CD1c-positive myeloid dendritic cell (primary cell): ENCODE measurements at regions not wholly inside any gene's neighbourhood (a gene's known extent, or its start where the extent isn't known, plus 50 kb on each side); places are given as distances from the start of the nearest gene placed in this dataset.

Experiments used
- DNase-seq: peaks from one replicate; pipeline ENCODE4 v3.0.0-alpha.2; 2016; ENCODE audit errors: extremely low spot score

GRCh38 chr12:115700896-115701465 is 576.5 kb downstream of the MED13L start:
- DNase-seq = no peak

DNA sequence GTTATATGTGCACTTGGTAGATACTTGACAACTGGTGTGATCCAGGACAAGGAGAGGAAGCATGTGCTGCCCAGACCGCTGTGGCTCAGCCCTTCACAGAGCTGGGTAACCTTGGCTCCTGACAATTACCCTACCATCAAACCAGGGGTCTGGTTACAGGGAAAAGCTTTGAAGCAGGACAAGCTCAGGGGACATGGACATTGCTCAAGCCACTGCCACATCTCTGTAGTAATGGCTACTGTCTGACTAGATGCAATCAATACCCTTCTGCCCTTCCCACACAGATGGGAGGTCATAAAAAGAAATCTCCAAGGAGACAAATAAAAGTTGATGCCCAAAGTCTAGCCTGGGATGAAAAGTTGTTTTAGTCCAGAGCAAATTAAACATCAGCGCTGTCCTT is 577.4 kb downstream of the MED13L start:
- no peak for DNase-seq

GRCh38 chr12:115698257-115698656 is 579.2 kb downstream of the MED13L start:
- no peak for DNase-seq

DNA sequence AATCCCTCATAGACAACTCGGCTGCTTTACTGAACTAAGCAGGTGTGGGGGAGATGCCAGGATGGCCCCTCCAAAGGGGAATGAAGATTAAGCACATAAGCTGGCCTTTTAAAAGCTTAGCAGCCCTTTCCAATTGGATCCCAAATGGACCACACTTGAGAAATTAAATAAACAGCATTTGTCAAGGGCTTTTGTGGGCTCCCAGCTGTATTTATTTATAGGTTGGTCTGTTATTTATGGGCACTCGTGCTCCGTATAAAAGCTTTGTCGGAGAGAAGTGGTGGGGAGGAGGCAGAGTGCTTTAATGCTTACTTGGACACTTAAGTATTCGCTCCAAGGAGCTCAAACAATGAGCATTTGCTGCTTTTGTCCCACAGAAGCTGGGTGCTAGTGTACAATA is 580.2 kb downstream of the MED13L start:
- no peak for DNase-seq

DNA sequence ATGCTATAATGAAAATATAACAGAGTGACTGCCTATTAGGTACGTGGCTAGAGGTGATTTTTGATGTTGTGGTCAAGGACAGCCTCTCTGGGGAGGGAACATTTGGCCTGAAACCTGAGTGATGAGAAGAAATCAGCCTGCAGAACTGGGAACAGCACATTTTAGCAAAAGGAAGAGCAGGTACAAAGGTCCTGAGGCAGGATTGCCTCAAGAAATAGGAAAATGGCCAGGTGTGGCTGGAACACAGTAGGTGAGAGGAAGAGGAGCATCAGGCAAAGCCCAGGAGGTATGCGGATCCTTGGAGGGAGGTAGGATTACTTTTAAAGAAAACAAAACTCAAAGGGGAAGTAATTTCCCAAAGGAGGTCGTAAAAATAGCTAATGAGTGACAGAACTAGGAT is 582.9 kb downstream of the MED13L start:
- DNase-seq = no peak

GRCh38 chr12:115693970-115694369 is 583.5 kb downstream of the MED13L start:
- no peak for DNase-seq

GRCh38 chr12:115691123-115691522 is 586.4 kb downstream of the MED13L start:
- no peak for DNase-seq

GRCh38 chr12:115687094-115687493 is 590.4 kb downstream of the MED13L start:
- no peak for DNase-seq

DNA sequence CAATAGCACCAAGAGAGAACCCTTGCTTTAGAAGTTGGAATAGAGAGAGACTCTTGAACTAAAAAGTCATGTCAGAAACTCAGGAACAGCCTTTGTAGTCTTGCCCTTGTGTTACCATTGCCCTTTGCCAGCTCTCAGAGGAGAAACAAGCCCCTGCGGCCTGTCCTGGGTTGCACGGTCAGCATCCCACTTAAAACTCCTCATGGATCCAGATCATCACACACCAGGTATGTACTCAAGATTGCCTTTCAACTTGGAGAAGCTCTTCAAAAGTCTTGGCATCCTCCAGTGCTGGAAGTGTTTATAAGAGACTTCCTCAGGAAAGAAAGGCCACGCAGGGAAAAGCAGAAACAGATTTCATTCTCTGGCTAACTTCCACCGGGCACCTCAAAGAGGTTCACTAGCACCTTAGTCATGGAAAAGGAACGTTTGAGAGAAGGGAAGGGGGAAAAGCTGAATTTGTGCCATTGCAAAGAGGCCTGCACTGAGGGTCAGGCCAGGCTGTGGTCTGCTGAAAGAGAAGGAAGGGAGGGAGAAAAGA is 594.2 kb downstream of the MED13L start:
- DNase-seq = no peak

DNA sequence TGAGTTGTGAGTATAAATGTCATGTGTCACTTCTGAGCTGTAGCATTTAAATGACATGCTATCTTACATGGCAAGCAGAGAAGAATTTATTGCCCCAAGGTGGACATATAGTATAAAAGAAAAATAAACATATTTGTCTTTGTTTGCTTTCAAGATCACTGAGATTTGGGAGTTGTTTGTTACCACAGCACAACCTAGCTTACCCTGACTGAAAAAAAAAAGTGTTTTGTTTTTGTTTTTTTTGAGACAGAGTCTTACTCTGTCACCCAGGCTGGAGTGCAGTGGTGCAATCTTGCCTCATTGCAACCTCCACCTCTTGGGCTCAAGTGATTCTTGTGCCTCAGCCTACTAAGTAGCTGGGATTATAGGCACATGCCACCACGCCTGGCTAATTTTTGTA is 596.5 kb downstream of the MED13L start:
- DNase-seq = no peak

GRCh38 chr12:115672506-115673080 is 604.9 kb downstream of the MED13L start:
- DNase-seq = no peak

- DNase-seq = no peak
Observed at GRCh38 chr12:115672086-115672485, 605.4 kb downstream of the MED13L start.

- no peak for DNase-seq
Observed at GRCh38 chr12:115670869-115671268, 606.6 kb downstream of the MED13L start.

- DNase-seq = no peak
Observed at GRCh38 chr12:115667116-115667515, 610.4 kb downstream of the MED13L start.

- DNase-seq = no peak
Observed at GRCh38 chr12:115666168-115666567, 611.3 kb downstream of the MED13L start.

DNA sequence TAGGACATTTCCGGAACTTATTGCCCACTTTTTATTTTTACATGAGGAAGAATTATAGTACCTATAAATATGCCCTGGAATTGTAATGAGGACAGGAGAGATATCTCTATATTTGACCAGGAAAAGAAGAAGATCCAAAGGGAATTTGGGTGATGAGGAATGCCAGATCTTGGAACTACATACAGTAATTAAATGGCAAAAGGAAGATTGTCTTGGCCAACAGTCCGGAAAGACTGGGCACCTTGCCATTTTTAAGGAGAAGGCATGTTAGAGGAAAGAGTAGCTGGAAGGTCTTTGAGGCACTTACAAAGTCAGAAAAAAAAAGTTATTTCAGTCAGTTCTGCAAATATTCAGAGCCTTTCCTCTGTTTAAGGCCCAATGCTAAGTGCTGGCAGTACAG is 616.4 kb downstream of the MED13L start:
- no peak for DNase-seq

DNA sequence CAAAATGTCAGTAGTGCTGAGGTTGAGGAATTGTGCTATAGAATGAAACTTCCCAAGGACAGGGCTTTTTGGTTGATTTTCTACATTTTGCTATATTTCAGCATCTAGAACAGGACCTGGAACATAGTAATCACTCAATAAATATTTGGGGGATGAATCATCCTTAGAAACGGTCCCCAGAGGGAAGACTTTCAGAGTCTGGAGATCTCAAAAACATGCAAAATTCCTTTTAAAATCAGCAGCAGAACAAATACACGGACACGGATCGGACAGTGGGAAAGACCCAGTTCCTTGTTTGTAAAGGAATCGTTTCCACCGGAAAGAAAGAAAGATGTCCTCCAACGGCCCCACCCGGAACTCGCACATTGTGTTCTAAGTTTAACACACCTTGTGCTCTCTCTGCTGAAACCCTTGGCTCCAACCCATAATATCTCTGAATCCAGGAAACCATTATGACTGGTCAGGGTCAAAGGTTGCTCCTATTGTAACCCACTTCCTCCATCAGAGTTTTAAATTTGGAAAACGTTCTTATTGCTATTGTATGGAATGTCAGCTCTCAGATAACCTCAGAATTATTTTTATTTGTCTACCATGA is 617.2 kb downstream of the MED13L start:
- DNase-seq = no peak

DNA sequence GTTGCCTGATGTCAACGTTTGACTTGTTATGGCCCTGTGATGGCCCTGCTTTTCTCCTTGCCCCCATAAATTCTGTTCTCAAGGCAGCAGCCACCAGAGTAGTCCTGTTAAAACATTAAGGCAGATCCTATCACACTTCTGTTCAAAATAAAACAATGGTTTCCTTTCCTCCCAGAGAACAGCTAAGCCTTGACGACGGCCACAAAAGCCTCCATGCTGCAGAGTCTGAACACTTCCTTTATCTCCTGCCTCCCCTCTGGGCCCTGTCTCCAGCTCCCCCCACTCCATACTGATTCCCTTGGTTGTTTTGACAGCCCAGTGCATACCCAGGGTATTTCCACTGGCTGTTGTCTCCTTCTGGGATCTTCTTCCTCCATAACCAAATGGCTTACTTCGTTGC is 618.1 kb downstream of the MED13L start:
- DNase-seq = no peak

DNA sequence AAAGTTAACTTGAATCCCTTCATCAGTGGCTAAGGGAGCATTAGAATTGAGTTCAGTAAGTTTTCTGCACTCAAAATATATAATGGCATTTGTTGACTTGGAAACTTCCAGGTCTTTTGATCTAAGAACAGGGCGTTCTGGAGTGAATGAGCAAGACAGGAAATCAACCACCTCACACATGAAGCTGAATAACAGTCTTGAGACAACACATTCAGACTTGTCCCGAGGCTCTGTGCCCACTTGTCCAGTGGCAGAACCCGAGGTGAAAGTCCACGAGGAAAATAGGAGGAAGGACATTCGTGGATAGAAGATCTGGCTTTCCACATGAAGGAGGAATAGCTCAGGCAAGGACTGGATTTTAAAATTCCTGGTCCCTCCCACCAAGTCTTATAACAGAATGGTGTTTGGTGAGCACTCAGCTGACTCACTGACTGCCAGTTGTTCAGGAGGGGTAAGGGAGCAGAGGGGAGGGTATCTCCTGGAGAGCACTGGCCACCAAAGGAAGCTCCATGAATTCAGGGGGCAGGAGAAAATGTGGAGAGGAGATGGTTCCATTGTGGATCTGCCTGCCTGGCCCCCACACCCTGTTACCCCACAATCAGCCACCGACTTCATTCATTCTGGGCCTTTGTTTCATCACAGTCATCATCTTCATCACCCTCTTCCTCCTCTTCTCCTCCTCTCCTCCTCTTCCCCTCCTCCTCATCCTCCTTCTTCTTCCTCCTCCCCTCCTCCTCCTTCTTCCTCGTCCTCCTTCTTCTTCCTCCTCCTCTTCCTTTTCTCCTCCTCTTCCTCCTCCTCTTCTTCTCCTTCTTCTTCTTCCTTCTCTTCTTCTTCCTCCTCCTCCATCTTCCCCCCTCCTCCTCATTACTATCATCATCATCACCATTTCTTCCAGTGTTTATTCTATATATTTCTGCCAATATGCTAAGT is 620.1 kb downstream of the MED13L start:
- no peak for DNase-seq

- no peak for DNase-seq
Observed at GRCh38 chr12:115650026-115650425, 627.5 kb downstream of the MED13L start.

DNA sequence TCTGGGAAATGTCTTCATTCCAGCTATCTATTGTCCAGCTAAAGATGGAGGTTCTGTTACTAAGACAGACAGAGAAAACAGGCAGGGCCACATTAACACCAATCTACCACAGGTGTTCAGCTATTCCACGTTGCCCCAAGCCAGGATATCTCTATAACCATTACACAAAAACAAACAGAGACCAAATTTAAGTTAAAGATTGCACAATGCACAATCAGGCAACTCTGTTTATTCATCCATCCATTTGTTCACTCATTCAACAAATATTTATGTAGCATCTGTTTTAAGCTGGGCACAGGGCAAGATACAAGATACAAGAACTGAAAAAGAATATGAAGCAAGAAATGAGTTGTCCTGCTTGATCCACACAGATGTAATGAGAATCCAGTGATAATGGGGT is 629.0 kb downstream of the MED13L start:
- DNase-seq = no peak

DNA sequence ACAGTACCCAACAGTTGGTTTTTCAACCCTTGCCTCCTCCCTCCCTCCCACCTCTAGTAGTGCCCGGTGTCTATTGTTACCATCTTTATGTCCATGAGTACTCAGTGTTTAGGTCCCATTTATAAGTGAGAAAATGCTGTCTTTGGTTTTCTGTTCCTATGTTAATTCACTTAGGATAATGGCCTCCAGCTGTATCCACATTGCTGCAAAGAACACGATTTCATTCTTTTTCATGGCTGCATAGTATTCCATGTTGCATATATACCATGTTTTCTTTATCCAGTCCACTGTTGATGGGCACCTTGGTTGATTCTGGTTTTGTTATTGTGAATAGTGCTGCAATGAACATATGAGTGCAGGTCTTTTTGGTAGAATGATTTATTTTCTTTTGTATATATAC is 631.3 kb downstream of the MED13L start:
- no peak for DNase-seq
